ENCODE measurements at regions not wholly inside any gene's neighbourhood (a gene's known extent, or its start where the extent isn't known, plus 50 kb on each side); places are given as distances from the start of the nearest gene placed in this dataset.

GRCh38 chr6:56865081-56865875, 89.6 kb upstream of the BEND6 start:
- intact Hi-C loops (cut with DNase I) = no loop called here
- no peak for DNase-seq (ENCODE audit: low spot score)

- DNase-seq (ENCODE audit: low spot score) = no peak
- intact Hi-C loops (cut with DNase I) = no loop called here
Observed at GRCh38 chr6:56864171-56864616, 90.7 kb upstream of the BEND6 start.

GRCh38 chr6:56863366-56863765, 91.5 kb upstream of the BEND6 start:
- DNase-seq (ENCODE audit: low spot score) = no peak
- intact Hi-C loops (cut with DNase I) = no loop called here

- DNase-seq (ENCODE audit: low spot score) = no peak
Observed at GRCh38 chr6:56862415-56863175, 92.3 kb upstream of the BEND6 start.

GRCh38 chr6:56860475-56860874, 94.4 kb upstream of the BEND6 start:
- no peak for DNase-seq (ENCODE audit: low spot score)
- intact Hi-C loops (cut with DNase I) = no loop called here

More at GRCh38 chr6:56862415-56863175, 92.3 kb upstream of the BEND6 start:
- intact Hi-C loops (cut with DNase I) = no loop called here

GRCh38 chr6:56856036-56856580, 98.8 kb upstream of the BEND6 start:
- intact Hi-C loops (cut with DNase I) = no loop called here
- no peak for DNase-seq (ENCODE audit: low spot score)

- DNase-seq (ENCODE audit: low spot score) = no peak
- intact Hi-C loops (cut with DNase I) = no loop called here
Observed at GRCh38 chr6:56854086-56854485, 100.8 kb upstream of the BEND6 start.

GRCh38 chr6:56853541-56853940, 101.4 kb upstream of the BEND6 start:
- DNase-seq (ENCODE audit: low spot score) = no peak
- intact Hi-C loops (cut with DNase I) = no loop called here

GRCh38 chr6:56852260-56853010, 102.5 kb upstream of the BEND6 start:
- intact Hi-C loops (cut with DNase I) = no loop called here

GRCh38 chr6:56851541-56852259, 103.2 kb upstream of the BEND6 start:
- intact Hi-C loops (cut with DNase I) = loop anchor here (2.0 kb wide), 1 partner anchor 143 kb away; no protein-coding TSS in a partner anchor
- DNase-seq (ENCODE audit: low spot score) = no peak

More at GRCh38 chr6:56852260-56853010, 102.5 kb upstream of the BEND6 start:
- no peak for DNase-seq (ENCODE audit: low spot score)

GRCh38 chr6:56851074-56851473, 103.8 kb upstream of the BEND6 start:
- DNase-seq (ENCODE audit: low spot score) = no peak
- intact Hi-C loops (cut with DNase I) = loop anchor here (2.0 kb wide), 1 partner anchor 142 kb away; no protein-coding TSS in a partner anchor

GRCh38 chr6:56850626-56851025, 104.3 kb upstream of the BEND6 start:
- intact Hi-C loops (cut with DNase I) = loop anchor here (2.0 kb wide), 1 partner anchor 142 kb away; no protein-coding TSS in a partner anchor
- no peak for DNase-seq (ENCODE audit: low spot score)

- intact Hi-C loops (cut with DNase I) = loop anchor here (2.0 kb wide), 1 partner anchor 141 kb away; no protein-coding TSS in a partner anchor
- DNase-seq (ENCODE audit: low spot score) = no peak
Observed at GRCh38 chr6:56849896-56850295, 105.0 kb upstream of the BEND6 start.

GRCh38 chr6:56848105-56848504, 106.8 kb upstream of the BEND6 start:
- no peak for DNase-seq (ENCODE audit: low spot score)
- intact Hi-C loops (cut with DNase I) = no loop called here

- intact Hi-C loops (cut with DNase I) = loop anchor here (2.0 kb wide), 1 partner anchor 208 kb away; no protein-coding TSS in a partner anchor
- DNase-seq (ENCODE audit: low spot score) = no peak
Observed at GRCh38 chr6:56845032-56845431, 109.9 kb upstream of the BEND6 start.

GRCh38 chr6:56843476-56844349, 111.2 kb upstream of the BEND6 start:
- intact Hi-C loops (cut with DNase I) = loop anchor here (1.0 to 5.0 kb wide), 4 partner anchors 36 to 207 kb away; no protein-coding TSS in a partner anchor

GRCh38 chr6:56842686-56843475, 112.0 kb upstream of the BEND6 start:
- intact Hi-C loops (cut with DNase I) = loop anchor here (1.0 to 5.0 kb wide), 3 partner anchors 36 to 131 kb away; no protein-coding TSS in a partner anchor

More at GRCh38 chr6:56843476-56844349, 111.2 kb upstream of the BEND6 start:
- peak; percentile 87 for DNase-seq (ENCODE audit: low spot score)

More at GRCh38 chr6:56842686-56843475, 112.0 kb upstream of the BEND6 start:
- no peak for DNase-seq (ENCODE audit: low spot score)

Measured in cardiac septum (tissue), 1 donor.